HCT116 (cell line): ENCODE measurements at regions not wholly inside any gene's neighbourhood (a gene's known extent, or its start where the extent isn't known, plus 50 kb on each side); places are given as distances from the start of the nearest gene placed in this dataset.

Experiments
- ATAC-seq: fragments of 200-7000 bp; cut with Tn5 transposase; 2 replicates; pipeline ENCODE4 v1.9.1; 2020; ENCODE audit warnings: mild to moderate bottlenecking, moderate library complexity
- BruUV-seq: library from RNA; stranded (reverse); fragments of 400-500 nt; replicated peaks from 2 replicates; lab custom pipeline; 2021; lab: Mats Ljungman, UMichigan
- CTCF ChIA-PET: fragments of 300-600 bp; sonication (Branson Sonifier 250); formaldehyde crosslinking; loops from one replicate; lab custom pipeline; 2021; ENCODE audit warnings: antibody characterized with exemption; lab: Charles Lee
- POLR2A ChIA-PET: fragments of 300-600, 350-600 bp; sonication (Branson Sonifier 250); formaldehyde crosslinking; loops from one replicate; lab custom pipeline; 2021; ENCODE audit warnings: antibody characterized with exemption; lab: Charles Lee
- RAD21 ChIA-PET, 2 experiments: fragments of 300-600 bp; sonication (Branson Sonifier 250); formaldehyde crosslinking; loops; one replicate each; lab custom pipeline; 2023; ENCODE audit warnings: low total read pairs in 2 of 2; ENCODE audit not compliant: uncharacterized antibody in 2 of 2, unreplicated experiment in 2 of 2, low non-redundant PET in 1 of 2; lab: Charles Lee
- DNase-seq: peaks from one replicate; pipeline ENCODE4 v3.0.0-alpha.2; 2010; ENCODE audit warnings: low read depth, low spot score
- H2AFZ ChIP-seq: fragments of 200-600 bp; shearing (Covaris generic), sonication (generic); 2 replicates; pipeline ENCODE4 v1.6.1; 2017; ENCODE audit warnings: low read depth, mixed run types, mixed read lengths, antibody characterized with exemption, low read length; ENCODE audit not compliant: poor library complexity, severe bottlenecking
- H3K27ac ChIP-seq: 2 replicates; pipeline ENCODE4 v1.5.1; 2012; ENCODE audit warnings: low read depth, low read length
- H3K27me3 ChIP-seq: fragments of 200-600 bp; sonication (generic); 2 replicates; pipeline ENCODE4 v1.6.1; 2016; ENCODE audit warnings: mixed run types, low read length, mixed read lengths; ENCODE audit not compliant: insufficient read depth
- H3K36me3 ChIP-seq, 2 experiments: fragments of 200-500 bp in 1 of 2; fragments of 200-600 bp in 1 of 2; sonication (Bioruptor generic) in 1 of 2; sonication (generic) in 1 of 2; 2 replicates each; pipeline versions ENCODE4 v1.5.1 to v1.6.1; 2014 to 2016; ENCODE audit warnings: low read length in 2 of 2, inconsistent platforms in 1 of 2, mixed read lengths in 1 of 2, mixed run types in 1 of 2; ENCODE audit not compliant: insufficient read depth in 2 of 2, control insufficient read depth in 1 of 2
- H3K4me1 ChIP-seq, 2 experiments: fragments of 200-600 bp in 1 of 2; sonication (generic) in 1 of 2; 2 replicates each; pipeline versions ENCODE4 v1.5.1 to v1.6.1; 2012 to 2017; ENCODE audit warnings: low read length in 2 of 2, inconsistent platforms in 1 of 2, mild to moderate bottlenecking in 1 of 2, mixed read lengths in 1 of 2, mixed run types in 1 of 2, moderate library complexity in 1 of 2; ENCODE audit not compliant: insufficient read depth in 2 of 2, control insufficient read depth in 1 of 2
- H3K4me2 ChIP-seq: fragments of 200-600 bp; sonication (generic); 2 replicates; pipeline ENCODE4 v1.6.1; 2017; ENCODE audit warnings: mixed run types, low read length, mixed read lengths
- H3K4me3 ChIP-seq, 2 experiments: fragments of 200-600 bp in 1 of 2; sonication (generic) in 1 of 2; replicated peaks in 1 of 2; 2 replicates each; pipeline ENCODE4 v1.5.1; 2011 to 2016; ENCODE audit warnings: low read length in 2 of 2, control low read depth in 1 of 2, low read depth in 1 of 2, mild to moderate bottlenecking in 1 of 2, mixed read lengths in 1 of 2, mixed run types in 1 of 2
- H3K79me2 ChIP-seq: fragments of 200-600 bp; sonication (generic); 2 replicates; pipeline ENCODE4 v1.6.1; 2017; ENCODE audit warnings: mild to moderate bottlenecking, mixed run types, low read length, moderate library complexity, mixed read lengths; ENCODE audit not compliant: insufficient read depth
- H3K9ac ChIP-seq: fragments of 200-600 bp; sonication (generic); 2 replicates; pipeline ENCODE4 v1.6.1; 2016; ENCODE audit warnings: low read length, mixed read lengths
- H3K9me2 ChIP-seq: fragments of 200-600 bp; sonication (generic), shearing (Covaris generic); 2 replicates; pipeline ENCODE4 v1.6.1; 2017; ENCODE audit warnings: mixed run types, mild to moderate bottlenecking, moderate library complexity; ENCODE audit not compliant: insufficient read depth
- H3K9me3 ChIP-seq, 2 experiments: fragments of 200-500 bp in 1 of 2; fragments of 200-600 bp in 1 of 2; sonication (Bioruptor generic) in 1 of 2; sonication (generic) in 1 of 2; 2 replicates each; pipeline ENCODE4 v1.6.1; 2014 to 2017; ENCODE audit warnings: low read length in 2 of 2, mixed read lengths in 2 of 2, inconsistent platforms in 1 of 2, low read depth in 1 of 2, mild to moderate bottlenecking in 1 of 2, mixed run types in 1 of 2, moderate library complexity in 1 of 2; ENCODE audit not compliant: control insufficient read depth in 1 of 2, insufficient read depth in 1 of 2
- H4K20me1 ChIP-seq: fragments of 200-600 bp; sonication (generic), shearing (Covaris generic); 2 replicates; pipeline ENCODE4 v1.6.1; 2017; ENCODE audit warnings: mixed run types, mild to moderate bottlenecking, moderate library complexity; ENCODE audit not compliant: insufficient read depth
- CBX3 ChIP-seq: IDR thresholded peaks from 2 replicates; pipeline ENCODE4 v1.6.1; 2012; ENCODE audit warnings: low read depth
- ELF1 ChIP-seq: IDR thresholded peaks from 2 replicates; pipeline ENCODE4 v1.6.1; 2012; ENCODE audit warnings: low read depth, borderline replicate concordance
- POLR2A ChIP-seq: IDR thresholded peaks from 2 replicates; pipeline ENCODE4 v1.7.0; 2011; ENCODE audit warnings: borderline replicate concordance; ENCODE audit not compliant: insufficient read depth, insufficient read length; ENCODE audit errors: extremely low read depth
- RAD21 ChIP-seq: IDR thresholded peaks from 2 replicates; pipeline ENCODE4 v1.6.1; 2012; ENCODE audit warnings: low read depth, mild to moderate bottlenecking
- SIN3A ChIP-seq: IDR thresholded peaks from 2 replicates; pipeline ENCODE4 v1.6.1; 2012; ENCODE audit warnings: low read depth
- TCF7L2 ChIP-seq: IDR thresholded peaks from 2 replicates; pipeline ENCODE4 v1.7.0; 2011; ENCODE audit warnings: borderline replicate concordance, inconsistent platforms; ENCODE audit not compliant: insufficient read depth, insufficient read length; ENCODE audit errors: extremely low read depth
- YY1 ChIP-seq: IDR thresholded peaks from 2 replicates; pipeline ENCODE4 v1.6.1; 2011; ENCODE audit warnings: low read length, low read depth, moderate library complexity, mild to moderate bottlenecking; ENCODE audit not compliant: insufficient replicate concordance; ENCODE audit errors: extremely low read depth
- ZNF274 ChIP-seq: fragments of 200-500 bp; sonication (Bioruptor generic); IDR thresholded peaks from 2 replicates; pipeline ENCODE4 v1.6.1; 2014; ENCODE audit warnings: mild to moderate bottlenecking, low read depth, low read length, inconsistent platforms
- intact Hi-C: fragments of 100-400 bp; cut with micrococcal nuclease; formaldehyde crosslinking; loops from 2 replicates; pipeline ENCODE4 v1.10.0; 2022
- TF ChIP-seq, protein P1 (sequence below): IDR thresholded peaks from 2 replicates; pipeline ENCODE4 v1.6.1; 2012
- TF ChIP-seq, protein P2 (sequence below), 3 experiments: fragments of 200-600 bp in 1 of 3; sonication (generic) in 1 of 3; IDR thresholded peaks in 2 of 3; conservative IDR thresholded peaks in 1 of 3; 2 replicates each; pipeline ENCODE4 v1.5.1; 2012 to 2017; ENCODE audit warnings: low read depth in 2 of 3, low read length in 2 of 3, antibody characterized with exemption in 1 of 3, borderline replicate concordance in 1 of 3, control low read depth in 1 of 3, mild to moderate bottlenecking in 1 of 3, mixed read lengths in 1 of 3, mixed run types in 1 of 3, moderate library complexity in 1 of 3; ENCODE audit not compliant: insufficient read depth in 1 of 3

DNA sequence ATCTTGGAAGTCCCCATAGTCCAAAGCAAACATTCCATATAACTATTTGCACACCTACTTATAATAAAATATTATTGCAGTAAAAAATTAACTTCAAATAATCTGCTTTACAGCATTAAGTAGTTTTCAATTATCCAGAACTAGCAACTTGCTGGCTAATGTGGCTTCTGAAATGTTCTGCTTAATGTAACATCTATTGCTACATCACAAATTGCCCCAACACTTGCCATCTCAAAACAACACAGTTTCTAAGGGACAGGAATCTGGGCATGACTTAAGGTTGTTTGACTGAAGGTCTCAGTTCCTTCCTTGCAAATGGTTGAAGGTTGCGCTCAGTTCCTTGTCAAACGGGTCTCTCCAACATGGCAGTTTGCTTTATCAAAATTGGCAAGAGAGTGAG lies 378.5 kb upstream of the SEMA3C start:
- Histone ChIP-seq H3K27me3 (no peaks in the 10 kb centered on the region), H3K9me3 (no peaks in the 10 kb centered on the region), H3K79me2 (no peaks in the 10 kb centered on the region), H3K9ac (no peak overlapping the region), H2AFZ (no peak overlapping the region), H3K4me3 (no peak overlapping the region), H3K4me2 (no peak overlapping the region), H4K20me1 (no peaks in the 10 kb centered on the region), H3K4me1 (peaks cover 17 to 20% of the 10 kb centered on the region in 2 experiments; a peak in 3 of 4 replicates), H3K36me3 (no peaks in the 10 kb centered on the region), H3K27ac (no peak overlapping the region), H3K9me2 (no peaks in the 10 kb centered on the region)
- intact Hi-C loops, result no loop called here
- BruUV-seq, result no TSS peak
- ChIA-PET CTCF (no interaction called here), POLR2A (no interaction called here), RAD21 (no interaction called here)
- TF ChIP-seq YY1 (no peak), CBX3 (no peak), SIN3A (no peak), RAD21 (no peak), TCF7L2 (no peak), ZNF274 (no peak), ELF1 (no peak), POLR2A (no peak)
- TF ChIP-seq, protein P1, sequence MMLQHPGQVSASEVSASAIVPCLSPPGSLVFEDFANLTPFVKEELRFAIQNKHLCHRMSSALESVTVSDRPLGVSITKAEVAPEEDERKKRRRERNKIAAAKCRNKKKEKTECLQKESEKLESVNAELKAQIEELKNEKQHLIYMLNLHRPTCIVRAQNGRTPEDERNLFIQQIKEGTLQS, result no peak
- TF ChIP-seq, protein P2, sequence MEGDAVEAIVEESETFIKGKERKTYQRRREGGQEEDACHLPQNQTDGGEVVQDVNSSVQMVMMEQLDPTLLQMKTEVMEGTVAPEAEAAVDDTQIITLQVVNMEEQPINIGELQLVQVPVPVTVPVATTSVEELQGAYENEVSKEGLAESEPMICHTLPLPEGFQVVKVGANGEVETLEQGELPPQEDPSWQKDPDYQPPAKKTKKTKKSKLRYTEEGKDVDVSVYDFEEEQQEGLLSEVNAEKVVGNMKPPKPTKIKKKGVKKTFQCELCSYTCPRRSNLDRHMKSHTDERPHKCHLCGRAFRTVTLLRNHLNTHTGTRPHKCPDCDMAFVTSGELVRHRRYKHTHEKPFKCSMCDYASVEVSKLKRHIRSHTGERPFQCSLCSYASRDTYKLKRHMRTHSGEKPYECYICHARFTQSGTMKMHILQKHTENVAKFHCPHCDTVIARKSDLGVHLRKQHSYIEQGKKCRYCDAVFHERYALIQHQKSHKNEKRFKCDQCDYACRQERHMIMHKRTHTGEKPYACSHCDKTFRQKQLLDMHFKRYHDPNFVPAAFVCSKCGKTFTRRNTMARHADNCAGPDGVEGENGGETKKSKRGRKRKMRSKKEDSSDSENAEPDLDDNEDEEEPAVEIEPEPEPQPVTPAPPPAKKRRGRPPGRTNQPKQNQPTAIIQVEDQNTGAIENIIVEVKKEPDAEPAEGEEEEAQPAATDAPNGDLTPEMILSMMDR (IDR thresholded peaks at IDR 0.05 in 2 of 3, conservative IDR thresholded peaks at IDR 0.05 in 1 of 3; ENCODE audit: borderline replicate concordance in 1 of 3, insufficient read depth in 1 of 3, low read depth in 2 of 3, low read length in 2 of 3), result no peak
- DNase-seq (no peak), ATAC-seq (no peak)
